Panc1 (cell line): ENCODE measurements at regions not wholly inside any gene's neighbourhood (a gene's known extent, or its start where the extent isn't known, plus 50 kb on each side); places are given as distances from the start of the nearest gene placed in this dataset.

ENCODE experiments used
- ATAC-seq: fragments of 200-7000 bp; cut with Tn5 transposase; 2 replicates; pipeline ENCODE4 v1.9.1; 2020; ENCODE audit warnings: mild to moderate bottlenecking, moderate library complexity
- BruUV-seq: library from RNA; stranded (reverse); fragments of 400-500 nt; replicated peaks from 2 replicates; lab custom pipeline; 2021; lab: Mats Ljungman, UMichigan
- CTCF ChIA-PET: fragments of 300-600 bp; sonication (Branson Sonifier 250); formaldehyde crosslinking; loops from one replicate; lab custom pipeline; 2022; ENCODE audit warnings: antibody characterized with exemption; lab: Charles Lee
- POLR2A ChIA-PET: fragments of 300-600 bp; sonication (Branson Sonifier 250); formaldehyde crosslinking; loops from one replicate; lab custom pipeline; 2022; ENCODE audit warnings: antibody characterized with exemption; lab: Charles Lee
- DNase-seq: peaks from one replicate; pipeline ENCODE4 v3.0.0-alpha.2; 2010; ENCODE audit warnings: low read depth, low spot score
- H3K27ac ChIP-seq: 2 replicates; pipeline ENCODE4 v1.5.1; 2011; ENCODE audit warnings: mild to moderate bottlenecking, low read length, inconsistent platforms
- H3K27me3 ChIP-seq: fragments of 200-500 bp; sonication (Bioruptor generic); 2 replicates; pipeline ENCODE4 v1.6.0; 2014; ENCODE audit warnings: low read length, inconsistent platforms; ENCODE audit not compliant: control insufficient read depth, insufficient read depth
- H3K36me3 ChIP-seq: fragments of 200-500 bp; sonication (Bioruptor generic); 2 replicates; pipeline ENCODE4 v1.5.1; 2014; ENCODE audit warnings: inconsistent platforms, mild to moderate bottlenecking, low read length, moderate library complexity; ENCODE audit not compliant: control insufficient read depth, insufficient read depth
- H3K4me1 ChIP-seq: 2 replicates; pipeline ENCODE4 v1.5.1; 2011; ENCODE audit warnings: inconsistent platforms, mild to moderate bottlenecking, low read length, moderate library complexity; ENCODE audit not compliant: control insufficient read depth, insufficient read depth
- H3K4me3 ChIP-seq, 2 experiments: 2 replicates each; pipeline ENCODE4 v1.5.1; 2011 to 2012; ENCODE audit warnings: low read depth in 2 of 2, low read length in 2 of 2, mild to moderate bottlenecking in 2 of 2, inconsistent platforms in 1 of 2, moderate library complexity in 1 of 2
- H3K9me3 ChIP-seq: fragments of 200-500 bp; sonication (Bioruptor generic); 2 replicates; pipeline ENCODE4 v1.5.1; 2014; ENCODE audit warnings: low read depth, mild to moderate bottlenecking, inconsistent platforms, low read length, moderate library complexity; ENCODE audit not compliant: control insufficient read depth, insufficient read depth
- POLR2AphosphoS5 ChIP-seq: IDR thresholded peaks from 2 replicates; pipeline ENCODE4 v1.6.1; 2012; ENCODE audit warnings: mild to moderate bottlenecking, low read depth, low read length, moderate library complexity
- SIN3A ChIP-seq: IDR thresholded peaks from 2 replicates; pipeline ENCODE4 v1.6.1; 2012; ENCODE audit warnings: low read depth, mild to moderate bottlenecking, low read length, moderate library complexity, borderline replicate concordance; ENCODE audit not compliant: insufficient read depth
- TCF7L2 ChIP-seq: IDR thresholded peaks from 2 replicates; pipeline ENCODE4 v1.6.1; 2011; ENCODE audit warnings: mild to moderate bottlenecking, low read depth, low read length, inconsistent platforms
- in situ Hi-C: cut with HindIII; loops from 2 replicates; pipeline ENCODE4 v1.10.0; 2016; ENCODE audit warnings: low sequenced_read_pairs, low pct_unique_long_range_greater_than_20kb
- intact Hi-C: fragments of 100-400 bp; cut with micrococcal nuclease; formaldehyde crosslinking; loops from one replicate; pipeline ENCODE4 v1.10.0; 2022; ENCODE audit not compliant: unreplicated experiment
- TF ChIP-seq, protein P1 (sequence below), 2 experiments: IDR thresholded peaks; 2 replicates each; pipeline ENCODE4 v1.6.1; 2011 to 2012; ENCODE audit warnings: low read depth in 2 of 2, control low read depth in 1 of 2, low read length in 1 of 2, mild to moderate bottlenecking in 1 of 2, moderate library complexity in 1 of 2; ENCODE audit not compliant: insufficient read depth in 1 of 2
- TF ChIP-seq, protein P2 (sequence below): fragments of 450-650 bp; IDR thresholded peaks from 2 replicates; pipeline ENCODE4 v1.5.1; 2017; ENCODE audit warnings: mild to moderate bottlenecking

- TF ChIP-seq TCF7L2 (no peak), SIN3A (no peak), POLR2AphosphoS5 (no peak)
- TF ChIP-seq, protein P1, sequence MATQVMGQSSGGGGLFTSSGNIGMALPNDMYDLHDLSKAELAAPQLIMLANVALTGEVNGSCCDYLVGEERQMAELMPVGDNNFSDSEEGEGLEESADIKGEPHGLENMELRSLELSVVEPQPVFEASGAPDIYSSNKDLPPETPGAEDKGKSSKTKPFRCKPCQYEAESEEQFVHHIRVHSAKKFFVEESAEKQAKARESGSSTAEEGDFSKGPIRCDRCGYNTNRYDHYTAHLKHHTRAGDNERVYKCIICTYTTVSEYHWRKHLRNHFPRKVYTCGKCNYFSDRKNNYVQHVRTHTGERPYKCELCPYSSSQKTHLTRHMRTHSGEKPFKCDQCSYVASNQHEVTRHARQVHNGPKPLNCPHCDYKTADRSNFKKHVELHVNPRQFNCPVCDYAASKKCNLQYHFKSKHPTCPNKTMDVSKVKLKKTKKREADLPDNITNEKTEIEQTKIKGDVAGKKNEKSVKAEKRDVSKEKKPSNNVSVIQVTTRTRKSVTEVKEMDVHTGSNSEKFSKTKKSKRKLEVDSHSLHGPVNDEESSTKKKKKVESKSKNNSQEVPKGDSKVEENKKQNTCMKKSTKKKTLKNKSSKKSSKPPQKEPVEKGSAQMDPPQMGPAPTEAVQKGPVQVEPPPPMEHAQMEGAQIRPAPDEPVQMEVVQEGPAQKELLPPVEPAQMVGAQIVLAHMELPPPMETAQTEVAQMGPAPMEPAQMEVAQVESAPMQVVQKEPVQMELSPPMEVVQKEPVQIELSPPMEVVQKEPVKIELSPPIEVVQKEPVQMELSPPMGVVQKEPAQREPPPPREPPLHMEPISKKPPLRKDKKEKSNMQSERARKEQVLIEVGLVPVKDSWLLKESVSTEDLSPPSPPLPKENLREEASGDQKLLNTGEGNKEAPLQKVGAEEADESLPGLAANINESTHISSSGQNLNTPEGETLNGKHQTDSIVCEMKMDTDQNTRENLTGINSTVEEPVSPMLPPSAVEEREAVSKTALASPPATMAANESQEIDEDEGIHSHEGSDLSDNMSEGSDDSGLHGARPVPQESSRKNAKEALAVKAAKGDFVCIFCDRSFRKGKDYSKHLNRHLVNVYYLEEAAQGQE (IDR thresholded peaks at IDR 0.05; ENCODE audit: insufficient read depth in 1 of 2, low read depth in 2 of 2, low read length in 1 of 2), result no peak
- TF ChIP-seq, protein P2, sequence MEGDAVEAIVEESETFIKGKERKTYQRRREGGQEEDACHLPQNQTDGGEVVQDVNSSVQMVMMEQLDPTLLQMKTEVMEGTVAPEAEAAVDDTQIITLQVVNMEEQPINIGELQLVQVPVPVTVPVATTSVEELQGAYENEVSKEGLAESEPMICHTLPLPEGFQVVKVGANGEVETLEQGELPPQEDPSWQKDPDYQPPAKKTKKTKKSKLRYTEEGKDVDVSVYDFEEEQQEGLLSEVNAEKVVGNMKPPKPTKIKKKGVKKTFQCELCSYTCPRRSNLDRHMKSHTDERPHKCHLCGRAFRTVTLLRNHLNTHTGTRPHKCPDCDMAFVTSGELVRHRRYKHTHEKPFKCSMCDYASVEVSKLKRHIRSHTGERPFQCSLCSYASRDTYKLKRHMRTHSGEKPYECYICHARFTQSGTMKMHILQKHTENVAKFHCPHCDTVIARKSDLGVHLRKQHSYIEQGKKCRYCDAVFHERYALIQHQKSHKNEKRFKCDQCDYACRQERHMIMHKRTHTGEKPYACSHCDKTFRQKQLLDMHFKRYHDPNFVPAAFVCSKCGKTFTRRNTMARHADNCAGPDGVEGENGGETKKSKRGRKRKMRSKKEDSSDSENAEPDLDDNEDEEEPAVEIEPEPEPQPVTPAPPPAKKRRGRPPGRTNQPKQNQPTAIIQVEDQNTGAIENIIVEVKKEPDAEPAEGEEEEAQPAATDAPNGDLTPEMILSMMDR, result no peak
- no peaks in the 10 kb centered on the region for H3K9me3 ChIP-seq
- no peaks in the 10 kb centered on the region for H3K36me3 ChIP-seq
- H3K27ac ChIP-seq, result no peak overlapping the region
- no peaks in the 10 kb centered on the region for H3K27me3 ChIP-seq
- intact Hi-C loops, result no loop called here
- ATAC-seq (no peak), DNase-seq (no peak)
- CTCF ChIA-PET, result no interaction called here
- POLR2A ChIA-PET, result no interaction called here
- H3K4me1 ChIP-seq, result no peaks in the 10 kb centered on the region; the same call in 1 of the 2 replicates
- H3K4me3 ChIP-seq, result no peak overlapping the region
- in situ Hi-C loops, result no loop called here
- BruUV-seq, result no TSS peak
These were observed 63.2 kb upstream of the HRH1 start for GRCh38 chr3:11091088-11091590.

GRCh38 chr3:11091791-11092190 lies 62.5 kb upstream of the HRH1 start:
- H3K27me3 ChIP-seq, result no peaks in the 10 kb centered on the region
- POLR2A ChIA-PET, result no interaction called here
- in situ Hi-C loops (no loop called here), intact Hi-C loops (no loop called here)
- no peaks in the 10 kb centered on the region for H3K9me3 ChIP-seq
- H3K36me3 ChIP-seq, result no peaks in the 10 kb centered on the region
- TF ChIP-seq, protein P2, result no peak
- no peak for TF ChIP-seq SIN3A
- TF ChIP-seq TCF7L2, result no peak
- no peak for TF ChIP-seq POLR2AphosphoS5
- TF ChIP-seq, protein P1 (IDR thresholded peaks at IDR 0.05; ENCODE audit: insufficient read depth in 1 of 2, low read depth in 2 of 2, low read length in 1 of 2), result no peak
- peaks cover under 1% of the 10 kb centered on the region for H3K4me1 ChIP-seq
- BruUV-seq, result no TSS peak
- ATAC-seq (no peak), DNase-seq (no peak)
- CTCF ChIA-PET, result no interaction called here
- no peak overlapping the region for H3K4me3 ChIP-seq
- H3K27ac ChIP-seq, result no peak overlapping the region
